Karpas-422 (cell line): ENCODE measurements at regions not wholly inside any gene's neighbourhood (a gene's known extent, or its start where the extent isn't known, plus 50 kb on each side); places are given as distances from the start of the nearest gene placed in this dataset.

ENCODE experiments used
- DNase-seq: peaks from one replicate; pipeline ENCODE4 v3.0.0-alpha.2; 2015
- H2AFZ ChIP-seq: fragments of 200-600 bp; sonication (generic); 2 replicates; pipeline ENCODE4 v1.6.1; 2014; ENCODE audit warnings: antibody characterized with exemption, low read length, mixed read lengths
- H3K27ac ChIP-seq: fragments of 200-600 bp; sonication (generic); 2 replicates; pipeline ENCODE4 v1.5.1; 2014; ENCODE audit warnings: mild to moderate bottlenecking, low read length, moderate library complexity
- H3K27me3 ChIP-seq: fragments of 200-600 bp; sonication (generic); 2 replicates; pipeline ENCODE4 v1.6.1; 2014; ENCODE audit warnings: low read length, mixed read lengths
- H3K36me3 ChIP-seq: fragments of 200-600 bp; sonication (generic); 2 replicates; pipeline ENCODE4 v1.6.1; 2014; ENCODE audit warnings: low read length, mixed read lengths; ENCODE audit not compliant: insufficient read depth
- H3K4me1 ChIP-seq: fragments of 200-600 bp; sonication (generic); 2 replicates; pipeline ENCODE4 v1.6.1; 2014; ENCODE audit warnings: mild to moderate bottlenecking, low read length, mixed read lengths
- H3K4me2 ChIP-seq: fragments of 200-600 bp; sonication (generic); 2 replicates; pipeline ENCODE4 v1.6.1; 2014; ENCODE audit warnings: low read length, low read depth, mild to moderate bottlenecking; ENCODE audit not compliant: poor library complexity, severe bottlenecking
- H3K4me3 ChIP-seq: fragments of 200-600 bp; sonication (generic); 2 replicates; pipeline ENCODE4 v1.5.1; 2014; ENCODE audit warnings: mild to moderate bottlenecking, antibody characterized with exemption, low read length, mixed read lengths
- H3K79me2 ChIP-seq: fragments of 200-600 bp; sonication (generic); 2 replicates; pipeline ENCODE4 v1.6.1; 2014; ENCODE audit warnings: mild to moderate bottlenecking, low read length, mixed read lengths
- H3K9ac ChIP-seq: fragments of 200-600 bp; sonication (generic); 2 replicates; pipeline ENCODE4 v1.6.0; 2014; ENCODE audit warnings: low read length
- H3K9me2 ChIP-seq: fragments of 200-600 bp; sonication (generic), shearing (Covaris generic); replicated peaks from 2 replicates; pipeline ENCODE4 v1.6.0; 2014; ENCODE audit warnings: mild to moderate bottlenecking, low read length, moderate library complexity; ENCODE audit not compliant: insufficient read depth
- H3K9me3 ChIP-seq: fragments of 300-700, 200-600 bp; sonication (generic); 2 replicates; pipeline ENCODE4 v1.6.1; 2014; ENCODE audit warnings: low read length, mixed read lengths
- H4K20me1 ChIP-seq: fragments of 200-600 bp; sonication (generic); 2 replicates; pipeline ENCODE4 v1.6.1; 2014; ENCODE audit warnings: mild to moderate bottlenecking, antibody characterized with exemption, low read length, low read depth; ENCODE audit not compliant: insufficient read depth

DNA sequence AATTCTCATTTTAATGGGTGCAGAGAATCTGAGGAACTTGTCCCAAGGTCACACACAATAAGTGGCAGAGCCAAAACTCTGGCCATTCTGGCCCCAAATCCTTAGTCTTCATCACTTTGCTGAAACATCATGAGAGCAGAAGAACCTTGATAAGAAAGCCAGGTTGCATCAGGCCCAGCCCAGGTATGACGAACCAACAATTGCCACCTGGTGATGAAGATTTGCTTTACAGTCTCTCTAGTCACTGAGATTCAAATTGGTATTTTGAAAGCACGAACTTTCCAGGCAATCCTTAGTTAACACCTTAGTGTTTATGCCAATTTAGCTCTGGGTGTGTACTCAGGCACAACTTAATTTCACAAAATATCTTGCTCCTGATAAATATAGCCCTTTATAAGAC, 502.7 kb upstream of the HTR2A start:
- Histone ChIP-seq H4K20me1 (no peaks in the 10 kb centered on the region), H3K9me3 (no peaks in the 10 kb centered on the region), H3K9ac (no peak overlapping the region), H3K27me3 (no peaks in the 10 kb centered on the region), H3K4me2 (no peak overlapping the region), H3K4me1 (no peaks in the 10 kb centered on the region), H3K79me2 (no peaks in the 10 kb centered on the region), H3K27ac (no peak overlapping the region), H3K36me3 (no peaks in the 10 kb centered on the region), H3K9me2 (no peaks in the 10 kb centered on the region), H3K4me3 (no peak overlapping the region), H2AFZ (no peak overlapping the region)
- DNase-seq, result no peak

DNA sequence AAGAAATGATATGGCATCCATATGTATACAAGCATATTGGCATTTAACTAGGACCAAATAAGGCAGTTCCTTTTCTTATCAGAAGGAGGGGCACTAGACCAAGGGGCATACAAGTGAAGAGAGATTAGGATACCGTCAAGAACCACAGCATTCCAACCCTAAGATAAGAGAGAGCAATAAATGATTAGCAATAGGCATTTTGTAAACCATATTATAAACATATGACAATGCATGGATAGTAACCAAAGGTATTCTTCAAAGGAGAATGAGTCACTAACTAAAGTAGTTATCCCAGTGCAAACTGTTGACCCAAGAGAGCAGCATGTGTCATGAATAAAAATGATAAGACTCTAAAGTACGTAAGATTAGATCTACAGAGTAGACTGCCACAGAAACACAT, 500.9 kb upstream of the HTR2A start:
- Histone ChIP-seq H3K4me2 (no peak overlapping the region), H3K9me3 (no peaks in the 10 kb centered on the region), H3K79me2 (no peaks in the 10 kb centered on the region), H4K20me1 (no peaks in the 10 kb centered on the region), H3K27me3 (no peaks in the 10 kb centered on the region), H3K9me2 (no peaks in the 10 kb centered on the region), H3K4me3 (no peak overlapping the region), H3K36me3 (no peaks in the 10 kb centered on the region), H3K4me1 (no peaks in the 10 kb centered on the region), H2AFZ (no peak overlapping the region), H3K27ac (no peak overlapping the region), H3K9ac (no peak overlapping the region)
- no peak for DNase-seq

DNA sequence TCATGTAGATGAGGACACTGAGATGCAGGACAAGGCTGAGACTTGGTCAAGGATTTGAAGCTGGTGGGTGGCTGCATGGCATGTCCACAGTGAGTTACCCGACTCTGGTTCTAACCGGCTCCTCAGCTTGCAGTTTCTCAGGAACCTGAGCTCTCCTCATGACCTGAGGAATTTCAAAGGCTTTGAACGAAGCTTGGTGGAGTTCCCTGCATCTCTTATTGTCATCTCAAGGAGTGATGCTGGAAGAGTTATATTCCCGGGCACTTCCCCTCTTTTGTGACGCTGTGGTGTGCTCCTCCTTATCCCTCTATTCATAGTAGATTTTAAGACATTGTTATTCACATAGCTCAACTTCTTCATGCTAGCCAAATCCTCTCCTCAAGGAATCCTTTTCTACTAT, 500.1 kb upstream of the HTR2A start:
- H2AFZ ChIP-seq, result no peak overlapping the region
- no peaks in the 10 kb centered on the region for H3K9me2 ChIP-seq
- no peak overlapping the region for H3K4me3 ChIP-seq
- H3K36me3 ChIP-seq, result no peaks in the 10 kb centered on the region
- no peaks in the 10 kb centered on the region for H3K4me1 ChIP-seq
- no peaks in the 10 kb centered on the region for H3K9me3 ChIP-seq
- H3K27ac ChIP-seq, result no peak overlapping the region
- H3K79me2 ChIP-seq, result no peaks in the 10 kb centered on the region
- DNase-seq, result no peak
- H3K4me2 ChIP-seq, result no peak overlapping the region
- no peaks in the 10 kb centered on the region for H4K20me1 ChIP-seq
- H3K9ac ChIP-seq, result no peak overlapping the region
- H3K27me3 ChIP-seq, result no peaks in the 10 kb centered on the region

DNA sequence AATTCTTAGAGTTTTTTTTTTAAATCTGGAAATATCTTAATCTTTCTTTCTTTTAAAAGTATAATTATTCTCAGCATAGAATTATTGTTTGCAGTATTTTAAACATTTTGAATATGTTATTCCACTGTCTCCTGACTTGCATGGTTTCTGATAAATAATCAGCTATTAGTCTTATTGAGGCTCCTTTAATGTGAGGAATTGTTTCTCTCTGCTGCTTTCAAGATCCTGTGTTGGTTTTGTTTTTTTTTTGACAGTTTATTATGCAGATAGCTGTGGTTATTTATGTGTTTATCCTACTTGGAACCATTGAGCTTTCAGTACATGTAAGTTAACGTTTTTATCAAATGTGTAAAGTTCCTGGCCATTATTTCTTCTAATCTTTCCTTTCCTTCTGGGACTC, 477.9 kb upstream of the HTR2A start:
- Histone ChIP-seq H3K9me3 (no peaks in the 10 kb centered on the region; the same call in 1 of the 2 replicates), H3K9me2 (0 out of 2 replicates have a peak, but pooled peaks cover 3% of the 10 kb centered on the region), H3K36me3 (no peaks in the 10 kb centered on the region), H3K27me3 (no peaks in the 10 kb centered on the region), H3K4me1 (no peaks in the 10 kb centered on the region), H3K27ac (no peak overlapping the region), H3K9ac (no peak overlapping the region), H3K4me3 (no peak overlapping the region), H3K79me2 (no peaks in the 10 kb centered on the region), H2AFZ (no peak overlapping the region), H4K20me1 (no peaks in the 10 kb centered on the region), H3K4me2 (no peak overlapping the region)
- no peak for DNase-seq

DNA sequence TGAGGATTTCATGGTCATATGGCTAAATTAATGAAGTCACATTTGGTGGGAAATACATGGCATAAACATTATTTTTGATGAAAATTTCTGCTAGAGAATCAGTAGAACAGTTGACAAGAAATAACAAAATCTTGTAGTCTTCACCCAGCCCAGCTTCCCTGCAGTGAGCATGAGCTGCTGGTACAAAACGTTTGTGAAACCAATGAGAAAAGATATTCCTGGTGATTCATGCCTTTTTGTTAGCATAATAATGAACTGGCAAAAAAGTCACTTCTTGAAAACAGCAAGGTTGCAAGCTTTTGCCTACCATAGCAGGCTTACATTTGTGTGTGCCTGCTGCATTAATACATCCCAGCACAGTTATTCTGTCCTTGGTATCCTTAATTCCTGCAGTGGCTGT, 475.9 kb upstream of the HTR2A start:
- Histone ChIP-seq H4K20me1 (no peaks in the 10 kb centered on the region), H3K27me3 (no peaks in the 10 kb centered on the region), H3K27ac (no peak overlapping the region), H3K9me2 (0 out of 2 replicates have a peak, but pooled peaks cover 3% of the 10 kb centered on the region), H3K9ac (no peak overlapping the region), H3K4me1 (no peaks in the 10 kb centered on the region), H3K36me3 (no peaks in the 10 kb centered on the region), H3K4me3 (no peak overlapping the region), H3K9me3 (no peaks in the 10 kb centered on the region; the same call in 1 of the 2 replicates), H3K79me2 (no peaks in the 10 kb centered on the region), H3K4me2 (no peak overlapping the region), H2AFZ (no peak overlapping the region)
- DNase-seq, result no peak

DNA sequence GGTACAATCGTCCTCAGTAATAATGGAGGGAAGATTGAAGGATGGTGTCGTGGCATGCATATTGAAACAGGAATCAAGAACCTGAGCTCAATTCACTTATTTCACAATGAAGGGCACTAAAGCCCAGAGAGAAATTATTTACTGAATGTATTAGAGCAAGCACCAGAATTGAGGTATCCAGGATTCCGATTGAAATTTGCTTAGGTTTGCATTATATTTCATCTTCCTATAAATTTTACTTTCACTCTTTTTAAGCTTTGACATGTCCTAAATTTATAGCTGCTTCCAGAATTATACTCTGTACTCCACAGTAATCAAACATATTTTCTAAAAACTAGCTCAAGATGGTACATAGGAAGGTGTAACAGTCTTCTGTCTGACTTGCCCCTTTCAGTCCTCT, 454.9 kb upstream of the HTR2A start:
- Histone ChIP-seq H3K9me2 (0 out of 2 replicates have a peak, but pooled peaks cover 4% of the 10 kb centered on the region), H3K27ac (no peak overlapping the region), H3K4me1 (no peaks in the 10 kb centered on the region), H3K4me2 (no peak overlapping the region), H3K36me3 (no peaks in the 10 kb centered on the region), H2AFZ (no peak overlapping the region), H3K9me3 (no peaks in the 10 kb centered on the region), H3K9ac (no peak overlapping the region), H3K4me3 (no peak overlapping the region), H4K20me1 (no peaks in the 10 kb centered on the region), H3K27me3 (no peaks in the 10 kb centered on the region), H3K79me2 (no peaks in the 10 kb centered on the region)
- DNase-seq, result no peak

DNA sequence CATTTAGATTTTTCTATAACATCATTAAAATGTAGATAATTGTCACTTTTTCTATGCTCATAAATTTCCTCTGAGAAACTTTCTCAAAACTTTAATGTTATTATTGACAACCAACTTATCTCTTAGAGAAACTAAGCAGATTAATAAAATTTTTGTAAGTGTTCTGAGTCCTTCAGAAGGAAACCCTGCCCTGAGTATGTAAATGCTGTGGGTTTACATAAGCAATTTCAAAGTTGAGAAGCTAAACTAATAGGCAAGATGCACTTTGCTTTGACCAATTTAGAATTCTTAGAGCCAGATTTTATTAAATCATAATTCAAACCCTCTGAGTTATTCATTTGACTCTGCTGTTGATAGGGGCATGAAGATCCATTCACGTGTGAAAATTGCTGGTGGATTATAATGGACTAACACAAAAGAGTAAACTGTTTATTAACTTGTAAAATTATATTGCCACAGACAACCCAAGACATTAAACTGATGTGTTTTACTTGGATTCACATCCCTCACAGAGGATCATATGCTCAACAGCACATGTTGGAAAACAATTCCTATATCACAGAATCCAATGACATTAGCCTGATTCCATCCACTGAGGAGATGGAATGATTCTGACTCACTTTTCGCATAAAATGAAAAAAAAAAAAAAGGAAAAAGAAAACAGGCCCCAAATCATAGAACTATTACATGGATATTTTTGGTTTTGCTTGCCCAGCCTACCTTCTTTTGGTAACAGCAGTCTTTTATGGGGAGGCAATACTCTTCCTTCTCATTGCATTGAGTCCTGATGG, 453.7 kb upstream of the HTR2A start:
- Histone ChIP-seq H3K9ac (no peak overlapping the region), H3K79me2 (no peaks in the 10 kb centered on the region), H4K20me1 (no peaks in the 10 kb centered on the region), H3K4me3 (no peak overlapping the region), H3K4me2 (no peak overlapping the region), H3K27me3 (no peaks in the 10 kb centered on the region), H3K36me3 (no peaks in the 10 kb centered on the region), H3K9me3 (no peaks in the 10 kb centered on the region), H2AFZ (no peak overlapping the region), H3K27ac (no peak overlapping the region), H3K9me2 (0 out of 2 replicates have a peak, but pooled peaks cover 4% of the 10 kb centered on the region), H3K4me1 (no peaks in the 10 kb centered on the region)
- no peak for DNase-seq

DNA sequence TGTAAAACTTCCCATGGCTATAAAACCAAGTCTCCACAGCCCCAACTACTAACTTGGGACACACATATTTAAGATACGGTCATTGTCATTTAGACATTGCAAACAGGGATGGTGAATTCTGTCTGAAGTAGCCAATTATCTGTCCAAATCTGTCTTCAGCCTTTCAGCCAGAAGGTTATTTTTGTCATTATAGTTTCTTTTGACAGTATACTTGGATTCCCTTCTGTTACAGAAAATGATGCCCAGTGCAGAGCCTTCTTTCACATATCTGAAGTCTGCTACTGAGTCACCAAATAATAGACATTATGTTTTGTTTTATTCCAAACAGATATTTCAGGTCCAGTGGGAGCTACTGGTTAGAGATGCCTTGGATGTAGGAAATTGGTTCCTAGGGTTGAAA, 452.4 kb upstream of the HTR2A start:
- Histone ChIP-seq H3K9ac (no peak overlapping the region), H3K9me2 (0 out of 2 replicates have a peak, but pooled peaks cover 4% of the 10 kb centered on the region), H3K9me3 (no peaks in the 10 kb centered on the region), H3K27ac (no peak overlapping the region), H4K20me1 (no peaks in the 10 kb centered on the region), H3K79me2 (no peaks in the 10 kb centered on the region), H3K36me3 (no peaks in the 10 kb centered on the region), H3K4me3 (no peak overlapping the region), H2AFZ (no peak overlapping the region), H3K4me2 (no peak overlapping the region), H3K4me1 (no peaks in the 10 kb centered on the region), H3K27me3 (no peaks in the 10 kb centered on the region)
- DNase-seq, result no peak
